Activated CD8-positive, alpha-beta memory T cell treated with anti-CD3 and anti-CD28 coated beads for 36 hours (primary cell): ENCODE measurements at regions not wholly inside any gene's neighbourhood (a gene's known extent, or its start where the extent isn't known, plus 50 kb on each side); places are given as distances from the start of the nearest gene placed in this dataset.

Source experiments
- CTCF ChIA-PET: fragments of 350-600 bp; sonication (Branson Sonifier 250); formaldehyde crosslinking; loops from one replicate; lab custom pipeline; 2021; ENCODE audit warnings: antibody characterized with exemption; lab: Charles Lee
- POLR2A ChIA-PET: fragments of 350-600 bp; sonication (Branson Sonifier 250); formaldehyde crosslinking; loops from one replicate; lab custom pipeline; 2021; ENCODE audit warnings: antibody characterized with exemption; lab: Charles Lee

GRCh38 chr20:59376109-59376841 is 75.9 kb downstream of the EDN3 start:
- POLR2A ChIA-PET: no interaction called here
- CTCF ChIA-PET: no interaction called here

GRCh38 chr20:59376998-59377397 is 76.6 kb downstream of the EDN3 start:
- CTCF ChIA-PET: interaction anchor here (1.2 kb wide), 1 partner anchor 29 kb away, joined by 4 read pairs; no protein-coding TSS in a partner anchor

GRCh38 chr20:59377842-59378241 is 77.4 kb downstream of the EDN3 start:
- ChIA-PET POLR2A (no interaction called here), CTCF (interaction anchor here (1.2 kb wide), 1 partner anchor 28 kb away, joined by 4 read pairs; no protein-coding TSS in a partner anchor)

More at GRCh38 chr20:59376998-59377397, 76.6 kb downstream of the EDN3 start:
- POLR2A ChIA-PET: no interaction called here

- POLR2A ChIA-PET: no interaction called here
- CTCF ChIA-PET: no interaction called here
Measured at GRCh38 chr20:59378396-59378795, 78.0 kb downstream of the EDN3 start.

GRCh38 chr20:59378966-59379365 is 78.6 kb downstream of the EDN3 start:
- CTCF ChIA-PET: no interaction called here
- POLR2A ChIA-PET: no interaction called here

- ChIA-PET POLR2A (no interaction called here), CTCF (no interaction called here)
Measured at GRCh38 chr20:59381689-59382088, 81.3 kb downstream of the EDN3 start.

GRCh38 chr20:59382157-59382725 is 81.8 kb downstream of the EDN3 start:
- ChIA-PET POLR2A (no interaction called here), CTCF (no interaction called here)

GRCh38 chr20:59382907-59383306 is 82.5 kb downstream of the EDN3 start:
- ChIA-PET CTCF (no interaction called here), POLR2A (no interaction called here)

GRCh38 chr20:59385038-59385437 is 84.6 kb downstream of the EDN3 start:
- ChIA-PET POLR2A (no interaction called here), CTCF (no interaction called here)

GRCh38 chr20:59385480-59385879 is 85.1 kb downstream of the EDN3 start:
- POLR2A ChIA-PET: no interaction called here
- CTCF ChIA-PET: no interaction called here

- ChIA-PET CTCF (no interaction called here), POLR2A (no interaction called here)
Measured at GRCh38 chr20:59386809-59387208, 86.4 kb downstream of the EDN3 start.

- ChIA-PET CTCF (no interaction called here), POLR2A (interaction anchor here (0.5 to 0.6 kb wide), 2 partner anchors 50 to 286 kb away, joined by 3 to 7 read pairs; no protein-coding TSS in a partner anchor)
Measured at GRCh38 chr20:59387891-59388290, 87.5 kb downstream of the EDN3 start.

- ChIA-PET CTCF (no interaction called here), POLR2A (no interaction called here)
Measured at GRCh38 chr20:59388402-59388801, 88.0 kb downstream of the EDN3 start.

GRCh38 chr20:59390437-59390836 is 90.0 kb downstream of the EDN3 start:
- ChIA-PET POLR2A (no interaction called here), CTCF (no interaction called here)

GRCh38 chr20:59391975-59392374 is 91.6 kb downstream of the EDN3 start:
- CTCF ChIA-PET: interaction anchor here (1.0 kb wide), 1 partner anchor 11 kb away, joined by 3 read pairs; no protein-coding TSS in a partner anchor
- POLR2A ChIA-PET: no interaction called here

- ChIA-PET POLR2A (no interaction called here), CTCF (no interaction called here)
Measured at GRCh38 chr20:59392736-59393135, 92.3 kb downstream of the EDN3 start.

GRCh38 chr20:59393142-59393541 is 92.7 kb downstream of the EDN3 start:
- CTCF ChIA-PET: no interaction called here
- POLR2A ChIA-PET: no interaction called here

- POLR2A ChIA-PET: no interaction called here
- CTCF ChIA-PET: interaction anchor here (2.3 kb wide), 1 partner anchor 9 kb away, joined by 11 read pairs; no protein-coding TSS in a partner anchor
Measured at GRCh38 chr20:59395729-59396128, 95.3 kb downstream of the EDN3 start.

- CTCF ChIA-PET: no interaction called here
- POLR2A ChIA-PET: no interaction called here
Measured at GRCh38 chr20:59398537-59399205, 98.3 kb downstream of the EDN3 start.

- CTCF ChIA-PET: no interaction called here
- POLR2A ChIA-PET: no interaction called here
Measured at GRCh38 chr20:59399426-59400099, 99.2 kb downstream of the EDN3 start.
